Kidney (tissue), 13 donors: ENCODE measurements at regions not wholly inside any gene's neighbourhood (a gene's known extent, or its start where the extent isn't known, plus 50 kb on each side); places are given as distances from the start of the nearest gene placed in this dataset.
"Not testable (repeated sequence)": the region's sequence is repeated elsewhere in the genome, so short reads cannot be mapped to it uniquely, and the experiment has no call there.

Source experiments
- DNase-seq, 5 donors: peaks; one replicate each; pipeline ENCODE4 v3.0.0-alpha.2; 2013 to 2020
- FAIRE-seq: peaks from 2 replicates; lab custom pipeline; 2012; peaks lifted over from hg19 to GRCh38; lab: Jason Lieb, UNC
- H3K27ac ChIP-seq, 2 donors: one replicate each; pipeline ENCODE4 v1.7.0; 2013; ENCODE audit warnings: low read depth in 2 of 2, low read length in 2 of 2, inconsistent platforms in 1 of 2
- H3K27me3 ChIP-seq: one replicate; pipeline ENCODE4 v1.7.1; 2013; ENCODE audit warnings: low read length, inconsistent platforms; ENCODE audit not compliant: control insufficient read depth, insufficient read depth
- H3K36me3 ChIP-seq, 3 donors: one replicate each; pipeline versions ENCODE4 v1.7.0 to v1.7.1; 2013; ENCODE audit warnings: low read length in 3 of 3, control low read depth in 1 of 3, inconsistent platforms in 1 of 3; ENCODE audit not compliant: insufficient read depth in 3 of 3, control insufficient read depth in 2 of 3
- H3K4me1 ChIP-seq, 3 donors: one replicate each; pipeline versions ENCODE4 v1.7.0 to v1.7.1; 2013; ENCODE audit warnings: low read length in 3 of 3, inconsistent platforms in 1 of 3, low read depth in 1 of 3; ENCODE audit not compliant: control insufficient read depth in 2 of 3, insufficient read depth in 2 of 3
- H3K4me3 ChIP-seq, 3 donors: one replicate each; pipeline versions ENCODE4 v1.7.0 to v1.8.1; 2013; ENCODE audit warnings: low read length in 3 of 3, control low read depth in 1 of 3, inconsistent platforms in 1 of 3
- H3K9ac ChIP-seq, 3 donors: one replicate each; pipeline versions ENCODE4 v1.7.0 to v1.7.1; 2013; ENCODE audit warnings: low read length in 3 of 3, control low read depth in 1 of 3, inconsistent platforms in 1 of 3
- H3K9me3 ChIP-seq, 3 donors: one replicate each; pipeline versions ENCODE4 v1.7.0 to v1.7.1; 2013; ENCODE audit warnings: low read length in 3 of 3, control low read depth in 1 of 3, inconsistent platforms in 1 of 3; ENCODE audit not compliant: control insufficient read depth in 2 of 3, insufficient read depth in 1 of 3
- CTCF ChIP-seq: IDR thresholded peaks from 3 replicates; pipeline ENCODE4 v1.5.1; 2012; ENCODE audit warnings: mild to moderate bottlenecking, moderate library complexity, borderline replicate concordance; ENCODE audit not compliant: insufficient read depth; ENCODE audit errors: extremely low read depth
- intact Hi-C: fragments of 100-400 bp; cut with DNase I; formaldehyde crosslinking; loops from one replicate; pipeline ENCODE4 v1.11.1; 2022
- donor health status: control.
- donor health status: control.
- donor health status: control.
- donor health status: control.
- donor health status: control.
- donor health status: DM: yes; HTN: yes; CAD: no.
- donor health status: Normal renal cell carcinoma (clear cell type).

GRCh38 chr1:104029456-104029970, 279.8 kb downstream of the AMY1C start:
- Histone ChIP-seq H3K9me3 (no peaks in the 10 kb centered on the region), H3K4me1 (no peaks in the 10 kb centered on the region), H3K9ac (no peak overlapping the region), H3K36me3 (no peaks in the 10 kb centered on the region), H3K27me3 (no peaks in the 10 kb centered on the region), H3K27ac (no peak overlapping the region), H3K4me3 (no peak overlapping the region)
- no peak for TF ChIP-seq CTCF
- no peak for DNase-seq
- FAIRE-seq, result no peak
- intact Hi-C loops, result no loop called here

DNA sequence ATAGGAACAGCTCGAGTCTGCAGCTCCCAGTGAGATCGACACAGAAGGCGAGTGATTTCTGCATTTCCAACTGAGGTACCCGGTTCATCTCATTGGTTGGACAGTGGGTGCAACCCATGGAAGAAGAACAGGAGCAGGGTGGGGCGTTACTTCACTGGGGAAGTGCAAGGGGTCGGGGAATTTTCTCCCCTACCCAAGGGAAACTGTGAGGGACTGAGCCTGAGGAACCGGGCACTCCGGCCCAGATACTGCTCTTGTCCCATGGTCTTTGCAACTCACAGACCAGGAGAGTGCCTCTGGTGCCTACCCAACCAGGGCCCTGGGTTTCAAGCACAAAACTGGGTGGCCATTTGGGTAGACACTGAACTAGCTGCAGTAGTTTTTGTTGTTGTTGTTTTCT, 307.1 kb downstream of the AMY1C start:
- Histone ChIP-seq H3K9ac (no peak overlapping the region), H3K27me3 (no peaks in the 10 kb centered on the region), H3K4me1 (no peaks in the 10 kb centered on the region), H3K36me3 (no peaks in the 10 kb centered on the region), H3K9me3 (no peaks in the 10 kb centered on the region), H3K4me3 (no peak overlapping the region), H3K27ac (no peak overlapping the region)
- TF ChIP-seq CTCF, result no peak
- no peak for DNase-seq
- intact Hi-C loops, result no loop called here
- FAIRE-seq, result no peak

- H3K4me1 ChIP-seq, intact Hi-C loops, H3K36me3 ChIP-seq, H3K27me3 ChIP-seq, H3K9me3 ChIP-seq, FAIRE-seq, H3K27ac ChIP-seq, H3K9ac ChIP-seq, H3K4me3 ChIP-seq: not testable (repeated sequence)
- DNase-seq, result peak in 4 of 5 donors; percentile 8 to 36 (median 14)
Measured at GRCh38 chr1:104057219-104057898, 307.7 kb downstream of the AMY1C start.

DNA sequence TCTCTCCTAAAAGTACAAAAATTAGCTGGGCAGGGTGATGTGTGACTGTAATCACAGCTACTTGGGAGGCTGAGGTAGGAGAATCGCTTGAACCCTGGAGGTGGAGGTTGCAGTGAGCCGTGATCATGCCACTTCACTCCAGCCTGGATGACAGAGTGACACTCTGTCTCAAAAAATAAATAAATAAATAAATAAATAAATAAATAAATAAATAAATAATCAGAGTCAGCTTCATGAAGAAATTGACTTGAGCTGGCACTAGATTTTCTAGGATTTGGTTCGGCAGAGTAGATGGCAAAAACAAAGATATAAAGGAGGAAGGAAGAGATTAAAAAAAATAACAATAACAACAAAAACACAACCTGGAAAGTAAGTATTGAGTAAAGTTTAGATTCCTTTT, 311.9 kb downstream of the AMY1C start:
- H3K27me3 ChIP-seq, DNase-seq, H3K4me3 ChIP-seq, H3K9me3 ChIP-seq, intact Hi-C loops, H3K9ac ChIP-seq, H3K4me1 ChIP-seq, FAIRE-seq, H3K27ac ChIP-seq, H3K36me3 ChIP-seq: not testable (repeated sequence)
